ENCODE measurements at regions not wholly inside any gene's neighbourhood (a gene's known extent, or its start where the extent isn't known, plus 50 kb on each side); places are given as distances from the start of the nearest gene placed in this dataset.

- ATAC-seq = no peak
- TF ChIP-seq CTCF (IDR thresholded peaks at IDR 0.05) = no peak
- Histone ChIP-seq H3K27ac (no peak overlapping the region), H3K4me3 (no peak overlapping the region), H3K4me1 (no peaks in the 10 kb centered on the region), H3K9me3 (no peaks in the 10 kb centered on the region), H3K36me3 (no peaks in the 10 kb centered on the region), H3K27me3 (no peaks in the 10 kb centered on the region)
- intact Hi-C loops (cut with DNase I) = no loop called here
- DNase-seq = no peak
- 67 to 71% methylated on average over 8 of the region's 8 CpGs for WGBS, 2 donors
Observed at GRCh38 chr6:54646951-54647664, 199.5 kb upstream of the FAM83B start.

GRCh38 chr6:54654381-54654780, 192.2 kb upstream of the FAM83B start:
- H3K4me1 ChIP-seq = no peaks in the 10 kb centered on the region
- no peaks in the 10 kb centered on the region for H3K9me3 ChIP-seq
- no peaks in the 10 kb centered on the region for H3K36me3 ChIP-seq
- no peak for TF ChIP-seq CTCF (IDR thresholded peaks at IDR 0.05)
- DNase-seq (no peak), ATAC-seq (no peak)
- H3K27ac ChIP-seq = no peak overlapping the region
- intact Hi-C loops (cut with DNase I) = no loop called here
- no peak overlapping the region for H3K4me3 ChIP-seq
- H3K27me3 ChIP-seq = no peaks in the 10 kb centered on the region

GRCh38 chr6:54655162-54655561, 191.4 kb upstream of the FAM83B start:
- ATAC-seq = no peak
- intact Hi-C loops (cut with DNase I) = no loop called here

GRCh38 chr6:54665278-54665677, 181.3 kb upstream of the FAM83B start:
- no peaks in the 10 kb centered on the region for H3K27me3 ChIP-seq
- H3K36me3 ChIP-seq = no peaks in the 10 kb centered on the region
- H3K27ac ChIP-seq = no peak overlapping the region
- no peak overlapping the region for H3K4me3 ChIP-seq
- no peaks in the 10 kb centered on the region for H3K4me1 ChIP-seq
- ATAC-seq (no peak), DNase-seq (no peak)
- no peak for TF ChIP-seq CTCF (IDR thresholded peaks at IDR 0.05)
- peaks cover 0 to 26% (median 9%) of the 10 kb centered on the region in 11 donors for H3K9me3 ChIP-seq
- intact Hi-C loops (cut with DNase I) = no loop called here

More at GRCh38 chr6:54655162-54655561, 191.4 kb upstream of the FAM83B start:
- no peak for TF ChIP-seq CTCF (IDR thresholded peaks at IDR 0.05)
- Histone ChIP-seq H3K27ac (no peak overlapping the region), H3K36me3 (no peaks in the 10 kb centered on the region), H3K9me3 (no peaks in the 10 kb centered on the region), H3K4me1 (no peaks in the 10 kb centered on the region), H3K4me3 (no peak overlapping the region), H3K27me3 (no peaks in the 10 kb centered on the region)
- no peak for DNase-seq
- 81 to 88% methylated on average over 1 of the region's 1 CpG for WGBS, 2 donors
